HEK293 (cell line): ENCODE measurements at regions not wholly inside any gene's neighbourhood (a gene's known extent, or its start where the extent isn't known, plus 50 kb on each side); places are given as distances from the start of the nearest gene placed in this dataset.

Experiments
- AEBP2 ChIP-seq: fragments of 450-650 bp; formaldehyde crosslinking; IDR thresholded peaks from 2 replicates; pipeline ENCODE4 v1.5.1; 2016; ENCODE audit warnings: missing biosample characterization, missing genetic modification characterization, borderline replicate concordance
- FEZF1 ChIP-seq: fragments of 450-650 bp; formaldehyde crosslinking; IDR thresholded peaks from 2 replicates; pipeline ENCODE4 v1.5.1; 2016; ENCODE audit warnings: missing biosample characterization, missing genetic modification characterization
- HOXC10 ChIP-seq: sonication (generic); formaldehyde crosslinking; IDR thresholded peaks from 2 replicates; pipeline ENCODE4 v1.8.1; 2023; ENCODE audit warnings: mild to moderate bottlenecking, missing genetic modification reagents
- HOXD13 ChIP-seq: sonication (generic); formaldehyde crosslinking; IDR thresholded peaks from 2 replicates; pipeline ENCODE4 v1.8.0; 2022; ENCODE audit warnings: missing genetic modification reagents, borderline replicate concordance
- PATZ1 ChIP-seq: fragments of 450-650 bp; formaldehyde crosslinking; IDR thresholded peaks from 2 replicates; pipeline ENCODE4 v1.5.1; 2016; ENCODE audit warnings: missing biosample characterization, missing genetic modification characterization
- PRDM1 ChIP-seq: fragments of 450-650 bp; formaldehyde crosslinking; IDR thresholded peaks from 2 replicates; pipeline ENCODE4; 2016; ENCODE audit warnings: missing biosample characterization, missing genetic modification characterization
- PRDM4 ChIP-seq: fragments of 450-650 bp; formaldehyde crosslinking; IDR thresholded peaks from 2 replicates; pipeline ENCODE4 v1.5.1; 2017; ENCODE audit warnings: missing biosample characterization, missing genetic modification characterization
- TSHZ1 ChIP-seq: fragments of 450-650 bp; formaldehyde crosslinking; IDR thresholded peaks from 2 replicates; pipeline ENCODE4 v1.5.1; 2016; ENCODE audit warnings: missing biosample characterization, missing genetic modification characterization, borderline replicate concordance
- YY1 ChIP-seq: fragments of 450-650 bp; formaldehyde crosslinking; IDR thresholded peaks from 2 replicates; pipeline ENCODE4 v1.5.1; 2018; ENCODE audit warnings: missing biosample characterization, missing genetic modification characterization
- ZEB2 ChIP-seq: fragments of 450-650 bp; formaldehyde crosslinking; IDR thresholded peaks from 2 replicates; pipeline ENCODE4 v1.5.1; 2016; ENCODE audit warnings: missing biosample characterization, missing genetic modification characterization
- ZFP3 ChIP-seq: fragments of 450-650 bp; formaldehyde crosslinking; IDR thresholded peaks from 2 replicates; pipeline ENCODE4 v1.5.1; 2016; ENCODE audit warnings: low read depth, missing biosample characterization, missing genetic modification characterization
- ZNF121 ChIP-seq: fragments of 450-650 bp; formaldehyde crosslinking; IDR thresholded peaks from 2 replicates; pipeline ENCODE4 v1.5.1; 2016; ENCODE audit warnings: missing biosample characterization, missing genetic modification characterization
- ZNF140 ChIP-seq: fragments of 450-650 bp; formaldehyde crosslinking; IDR thresholded peaks from 2 replicates; pipeline ENCODE4 v1.5.1; 2016; ENCODE audit warnings: missing biosample characterization, missing genetic modification characterization
- ZNF157 ChIP-seq: fragments of 450-650 bp; formaldehyde crosslinking; IDR thresholded peaks from 2 replicates; pipeline ENCODE4 v1.5.1; 2016; ENCODE audit warnings: missing biosample characterization, missing genetic modification characterization
- ZNF202 ChIP-seq: fragments of 450-650 bp; formaldehyde crosslinking; IDR thresholded peaks from 2 replicates; pipeline ENCODE4 v1.5.1; 2016; ENCODE audit warnings: missing biosample characterization, missing genetic modification characterization, borderline replicate concordance
- ZNF24 ChIP-seq: fragments of 450-650 bp; formaldehyde crosslinking; IDR thresholded peaks from 2 replicates; pipeline ENCODE4 v1.5.1; 2016; ENCODE audit warnings: missing biosample characterization, missing genetic modification characterization
- ZNF274 ChIP-seq, 2 experiments: fragments of 200-500 bp in 1 of 2; fragments of 450-650 bp in 1 of 2; sonication (Bioruptor generic) in 1 of 2; formaldehyde crosslinking in 1 of 2; IDR thresholded peaks; 2 replicates each; pipeline versions ENCODE4 v1.5.1 to v1.6.1; 2014 to 2016; ENCODE audit warnings: borderline replicate concordance in 1 of 2, inconsistent platforms in 1 of 2, low read length in 1 of 2, missing biosample characterization in 1 of 2, missing genetic modification characterization in 1 of 2
- ZNF280D ChIP-seq: fragments of 450-650 bp; formaldehyde crosslinking; IDR thresholded peaks from 2 replicates; pipeline ENCODE4 v1.5.1; 2016; ENCODE audit warnings: missing biosample characterization, missing genetic modification characterization
- ZNF473 ChIP-seq: fragments of 450-650 bp; formaldehyde crosslinking; IDR thresholded peaks from 2 replicates; pipeline ENCODE4 v1.5.1; 2017; ENCODE audit warnings: missing biosample characterization, missing genetic modification characterization
- ZNF544 ChIP-seq: fragments of 450-650 bp; formaldehyde crosslinking; IDR thresholded peaks from 2 replicates; pipeline ENCODE4 v1.5.0; 2017; ENCODE audit warnings: missing biosample characterization, missing genetic modification characterization
- ZNF664 ChIP-seq: fragments of 450-650 bp; formaldehyde crosslinking; IDR thresholded peaks from 2 replicates; pipeline ENCODE4 v1.5.1; 2016; ENCODE audit warnings: missing biosample characterization, missing genetic modification characterization
- ZNF692 ChIP-seq: fragments of 450-650 bp; formaldehyde crosslinking; IDR thresholded peaks from 2 replicates; pipeline ENCODE4 v1.5.1; 2016; ENCODE audit warnings: missing biosample characterization, missing genetic modification characterization
- ZNF76 ChIP-seq: fragments of 450-650 bp; formaldehyde crosslinking; IDR thresholded peaks from 2 replicates; pipeline ENCODE4; 2016; ENCODE audit warnings: low read depth, missing biosample characterization, missing genetic modification characterization, borderline replicate concordance

GRCh38 chr3:115518100-115518852 is 105.0 kb upstream of the GAP43 start (continued):
- TF ChIP-seq PRDM4 (tag by site-specific recombination), result peak; percentile 54; the same call in 1 of the 2 replicates
- peak; percentile 85 for TF ChIP-seq ZNF24
- TF ChIP-seq ZNF140, result no peak
- TF ChIP-seq ZFP3 (tag by site-specific recombination), result no peak
- peak; percentile 80; the same call in 1 of the 2 replicates for TF ChIP-seq HOXD13
- no peak for TF ChIP-seq ZNF202 (tag by site-specific recombination)
- no peak for TF ChIP-seq ZNF664 (tag by site-specific recombination)
- TF ChIP-seq ZEB2 (tag by site-specific recombination), result peak; percentile 92
- no peak for TF ChIP-seq ZNF473 (tag by site-specific recombination)
- TF ChIP-seq FEZF1 (tag by site-specific recombination), result peak; percentile 55
- TF ChIP-seq ZNF76, result peak; percentile 52; the same call in 1 of the 2 replicates
- no peak for TF ChIP-seq HOXC10 (CRISPR knock-in tag)
- TF ChIP-seq PRDM1 (tag by site-specific recombination), result peak; percentile 82
- no peak for TF ChIP-seq ZNF280D (tag by site-specific recombination)
- peak; percentile 47; the same call in 1 of the 2 replicates for TF ChIP-seq PATZ1 (tag by site-specific recombination)
- TF ChIP-seq AEBP2, result no peak
- no peak; the same call in 1 of the 2 replicates for TF ChIP-seq ZNF692 (tag by site-specific recombination)
- no peak for TF ChIP-seq YY1 (tag by site-specific recombination)
- TF ChIP-seq TSHZ1 (tag by site-specific recombination), result peak; percentile 97
- no peak for TF ChIP-seq ZNF121 (tag by site-specific recombination)
- TF ChIP-seq ZNF274 (IDR thresholded peaks at IDR 0.05; ENCODE audit: low read length), result no peak
- TF ChIP-seq ZNF274 (tag by site-specific recombination; IDR thresholded peaks at IDR 0.05; ENCODE audit: borderline replicate concordance), result no peak
- no peak for TF ChIP-seq ZNF544 (tag by site-specific recombination)
- TF ChIP-seq ZNF157 (tag by site-specific recombination), result no peak
